HUDEP-2 (cell line): ENCODE measurements at regions not wholly inside any gene's neighbourhood (a gene's known extent, or its start where the extent isn't known, plus 50 kb on each side); places are given as distances from the start of the nearest gene placed in this dataset.

Experiments used
- DNase-seq, 76 experiments: peaks; one replicate each; lab custom pipeline; 2025; ENCODE audit not compliant: unreplicated experiment in 76 of 76; lab: John Stamatoyannopoulos, UW

DNA sequence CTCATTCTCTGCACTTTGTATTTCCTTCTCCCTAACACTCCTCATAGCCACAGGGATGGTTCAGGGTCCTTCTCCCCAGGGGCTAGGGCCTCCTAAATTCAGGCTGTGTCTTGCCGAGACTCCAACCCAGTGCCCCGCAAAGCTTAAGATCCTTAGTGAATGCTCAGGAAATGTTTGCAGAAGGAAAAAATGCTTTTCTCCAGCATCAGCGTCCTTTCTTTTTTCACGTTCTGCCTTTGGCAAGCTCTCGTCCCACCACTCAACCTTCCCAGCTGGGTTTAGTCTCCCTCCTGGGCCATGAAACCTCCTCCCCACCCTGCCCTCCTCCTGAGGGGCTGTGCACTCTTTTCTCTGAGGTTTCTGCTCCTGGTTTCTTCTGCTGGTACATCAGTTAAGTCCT, 503.8 kb upstream of the B3GAT1 start:
- DNase-seq = no peak

- DNase-seq = no peak
Measured at GRCh38 chr11:134915212-134915611, 503.2 kb upstream of the B3GAT1 start.

DNA sequence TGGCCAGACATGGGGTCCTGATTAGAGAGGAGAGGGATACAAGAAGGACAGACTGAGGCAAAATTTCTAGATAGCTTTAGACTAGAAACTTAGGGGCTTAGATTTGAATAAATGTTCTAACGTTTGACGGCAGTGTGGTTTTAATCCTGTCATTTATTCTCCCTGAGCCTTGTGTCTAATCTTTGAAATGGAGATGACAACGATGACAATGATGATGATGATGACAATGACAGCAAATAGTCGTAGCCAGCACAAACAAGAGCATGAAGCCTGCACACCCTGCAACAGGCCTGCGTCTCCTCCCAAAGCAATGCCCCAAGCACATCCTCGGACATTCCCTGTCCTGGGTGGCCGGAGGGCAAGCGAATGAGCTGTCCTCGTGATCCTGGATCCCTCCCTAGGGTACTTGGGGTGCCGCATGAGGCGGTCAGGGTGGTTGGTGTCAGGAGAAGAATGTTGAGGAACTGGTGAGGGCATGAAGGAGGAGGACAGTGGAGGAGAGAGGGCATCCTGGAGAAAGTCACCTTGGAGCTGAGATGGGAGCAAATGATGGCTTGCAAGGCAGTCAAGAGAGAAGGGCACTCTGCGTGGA, 502.1 kb upstream of the B3GAT1 start:
- no peak for DNase-seq

GRCh38 chr11:134913391-134913790, 501.3 kb upstream of the B3GAT1 start:
- DNase-seq = no peak

GRCh38 chr11:134911514-134912180, 499.6 kb upstream of the B3GAT1 start:
- no peak for DNase-seq

GRCh38 chr11:134908583-134908982, 496.5 kb upstream of the B3GAT1 start:
- DNase-seq = no peak

DNA sequence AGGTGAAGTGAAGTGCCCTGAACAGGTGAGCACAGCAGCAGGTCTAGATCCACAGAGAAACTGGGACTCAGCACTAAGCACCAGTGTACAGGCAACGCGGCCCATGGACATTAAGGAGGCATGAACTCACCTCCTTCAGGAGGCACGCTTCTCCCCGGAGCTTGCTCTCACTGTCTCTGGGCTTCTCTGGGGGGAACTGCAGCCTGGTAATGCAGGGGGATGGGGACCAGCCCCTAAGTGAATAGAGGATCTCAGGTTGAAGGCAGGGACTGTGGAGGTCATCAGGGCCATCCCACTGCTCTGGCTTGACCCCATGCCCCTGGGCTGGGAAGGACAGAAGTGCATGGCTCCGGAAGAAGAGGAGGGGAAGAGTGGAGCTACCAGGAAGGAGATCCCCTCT, 495.6 kb upstream of the B3GAT1 start:
- DNase-seq = no peak

DNA sequence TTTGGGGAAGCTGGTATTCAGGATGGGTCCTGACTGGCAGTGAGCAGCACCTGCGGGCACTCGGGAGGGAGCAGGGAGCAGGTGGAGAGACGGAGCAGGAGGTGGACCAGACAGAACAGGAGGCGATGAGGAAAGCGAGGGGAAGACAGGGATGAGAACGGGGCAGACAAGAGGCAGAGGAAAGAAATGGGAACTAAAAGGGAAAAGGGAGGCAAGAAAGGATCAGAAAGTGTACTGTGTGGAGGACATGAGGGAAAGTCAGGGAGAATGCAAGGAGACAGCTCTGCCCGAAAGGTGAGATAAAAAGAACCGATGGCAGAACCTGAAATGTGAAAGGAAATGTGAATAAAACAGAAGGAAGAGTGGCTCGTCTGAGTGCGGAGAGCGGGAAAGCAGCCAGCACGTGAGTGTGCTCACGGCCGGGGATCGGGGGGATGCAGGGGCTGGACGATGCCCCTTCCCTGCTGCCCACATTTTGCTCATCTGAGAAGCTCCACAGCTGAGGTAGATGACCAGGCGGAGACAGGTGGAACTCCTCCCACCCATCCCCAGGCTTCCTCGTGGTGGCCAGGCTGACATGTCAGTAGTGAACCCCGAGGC, 494.4 kb upstream of the B3GAT1 start:
- no peak for DNase-seq

GRCh38 chr11:134905928-134906327, 493.9 kb upstream of the B3GAT1 start:
- DNase-seq = no peak

- DNase-seq = no peak
Measured at GRCh38 chr11:134905517-134905916, 493.5 kb upstream of the B3GAT1 start.

- DNase-seq = no peak
Measured at GRCh38 chr11:134904103-134904790, 492.2 kb upstream of the B3GAT1 start.

DNA sequence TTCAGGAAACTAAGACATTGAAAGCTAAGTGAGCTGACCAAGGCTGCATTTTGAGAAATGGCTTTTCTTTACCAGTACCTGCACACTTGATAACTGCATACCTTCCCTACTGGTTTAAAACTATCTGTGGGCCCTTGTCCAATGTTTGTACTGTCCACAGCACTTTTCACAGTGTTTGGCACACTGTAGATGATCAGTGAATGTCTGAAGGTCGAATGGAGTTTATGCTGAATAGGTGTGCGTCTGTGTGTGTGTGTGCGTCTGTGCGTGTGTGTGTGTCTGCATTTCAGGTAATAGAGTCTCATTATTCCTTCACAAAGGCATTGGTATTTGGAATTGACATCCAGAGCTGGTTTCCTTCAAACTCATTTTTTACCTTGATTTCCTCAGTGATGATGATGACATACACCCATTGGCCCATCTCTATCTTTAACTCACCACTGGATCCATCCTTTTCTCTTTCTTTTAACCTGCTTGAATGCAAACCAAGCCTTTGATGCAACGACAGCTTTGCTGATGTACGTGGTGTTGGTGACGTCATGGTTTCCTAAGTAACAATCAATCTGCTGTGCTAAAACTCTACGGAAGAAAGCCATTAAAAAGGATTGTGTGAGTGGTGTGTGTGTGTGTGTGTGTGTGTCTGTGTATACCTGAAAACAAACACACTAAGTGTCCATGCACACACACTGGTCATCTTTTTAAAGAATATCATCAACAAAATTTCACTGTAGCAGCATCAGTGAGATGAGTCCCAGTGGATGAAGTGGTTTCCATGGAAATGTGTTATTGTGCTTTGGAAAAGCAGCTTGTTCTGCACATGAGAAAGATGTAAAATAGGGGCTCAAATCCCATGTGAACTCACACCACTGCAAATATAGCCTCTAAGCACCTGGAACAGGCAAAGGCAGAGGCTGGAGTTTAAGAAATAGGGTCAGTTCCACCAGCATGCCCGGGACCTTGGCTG, 490.2 kb upstream of the B3GAT1 start:
- DNase-seq = no peak

DNA sequence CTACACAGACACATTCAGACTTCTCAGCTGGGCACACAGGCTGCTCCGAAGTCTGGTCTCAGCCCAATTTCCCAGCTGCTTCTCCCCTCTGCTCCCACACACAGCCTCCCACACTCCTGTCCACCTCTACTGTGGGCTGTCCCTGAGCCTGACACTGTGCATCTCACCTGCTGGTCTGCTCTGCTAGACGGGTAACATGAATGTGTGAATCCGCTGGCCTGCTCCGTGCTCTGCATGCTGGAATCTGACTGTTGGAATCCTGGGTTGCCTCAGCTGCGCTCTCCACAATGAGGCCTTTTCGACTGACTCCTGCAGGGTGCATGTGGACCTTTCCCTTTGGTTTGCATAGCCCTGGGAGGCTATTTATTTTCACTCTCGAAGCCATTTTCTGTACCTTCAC, 489.5 kb upstream of the B3GAT1 start:
- DNase-seq = no peak

GRCh38 chr11:134893810-134894685, 482.0 kb upstream of the B3GAT1 start:
- DNase-seq = no peak

DNA sequence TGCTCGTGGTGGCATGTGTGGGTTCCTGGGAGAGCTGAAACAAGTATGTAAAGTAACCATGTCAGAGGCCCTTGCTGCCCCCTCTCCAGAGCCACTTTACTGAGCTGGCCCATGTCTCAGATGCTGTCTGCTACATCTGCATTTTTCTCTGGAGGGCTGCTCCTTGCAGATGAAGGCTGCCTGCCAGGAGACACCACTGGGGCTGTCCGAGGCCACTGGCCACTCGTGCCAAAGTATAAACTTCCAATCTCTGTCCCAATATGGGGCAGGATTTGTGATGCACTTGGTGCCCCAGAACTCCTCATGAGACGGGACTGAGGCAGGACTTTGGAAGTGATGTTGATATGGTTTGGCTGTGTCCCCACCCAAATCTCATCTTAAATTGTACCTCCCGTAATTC, 478.4 kb upstream of the B3GAT1 start:
- no peak for DNase-seq

- no peak for DNase-seq
Measured at GRCh38 chr11:134889832-134890231, 477.8 kb upstream of the B3GAT1 start.

DNA sequence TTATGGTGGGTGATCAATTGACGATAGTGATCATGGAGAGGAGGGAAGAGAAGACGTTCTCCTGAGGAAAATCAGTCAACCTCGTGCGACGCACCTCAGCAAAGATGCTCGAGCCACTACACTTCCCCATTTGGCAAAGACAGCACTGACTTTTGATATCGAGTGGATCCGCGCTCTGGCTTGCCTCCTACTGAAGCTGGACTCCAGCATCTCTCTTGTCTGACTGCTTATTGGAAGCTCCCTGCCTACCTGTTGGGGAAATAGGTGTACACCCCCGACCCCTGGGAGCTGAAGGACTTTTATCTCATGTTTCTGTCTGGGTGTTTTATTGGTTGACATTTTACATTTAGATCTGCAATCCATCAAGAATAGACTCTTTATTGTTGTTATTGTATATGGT, 476.8 kb upstream of the B3GAT1 start:
- no peak for DNase-seq

DNA sequence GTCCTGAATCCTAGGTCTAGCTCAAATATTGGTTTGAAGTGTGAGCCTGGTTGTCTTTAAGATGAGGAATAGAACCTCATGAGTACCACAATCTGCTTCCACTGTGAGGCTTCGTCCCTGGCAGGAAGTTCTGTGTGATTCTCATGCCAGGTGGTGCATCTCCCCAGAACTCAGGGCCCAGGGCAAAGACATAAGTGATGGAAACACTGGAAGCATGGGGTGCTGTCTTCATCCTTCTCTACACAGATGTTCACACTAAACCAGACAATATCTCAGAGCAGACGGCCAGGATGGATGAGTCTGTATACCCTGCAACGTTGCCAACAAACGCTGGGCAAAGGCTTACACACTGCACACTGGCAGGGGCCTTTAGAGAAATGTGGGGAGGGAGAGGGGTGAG, 475.9 kb upstream of the B3GAT1 start:
- DNase-seq = no peak

- DNase-seq = no peak
Measured at GRCh38 chr11:134883484-134883883, 471.4 kb upstream of the B3GAT1 start.
